NCI-H146 treated with DMSO at 0.1 percent for 48 hours (cell line): ENCODE measurements at regions not wholly inside any gene's neighbourhood (a gene's known extent, or its start where the extent isn't known, plus 50 kb on each side); places are given as distances from the start of the nearest gene placed in this dataset.

Source experiments
- DNase-seq: peaks from one replicate; lab custom pipeline; 2025; ENCODE audit not compliant: unreplicated experiment; lab: John Stamatoyannopoulos, UW

DNA sequence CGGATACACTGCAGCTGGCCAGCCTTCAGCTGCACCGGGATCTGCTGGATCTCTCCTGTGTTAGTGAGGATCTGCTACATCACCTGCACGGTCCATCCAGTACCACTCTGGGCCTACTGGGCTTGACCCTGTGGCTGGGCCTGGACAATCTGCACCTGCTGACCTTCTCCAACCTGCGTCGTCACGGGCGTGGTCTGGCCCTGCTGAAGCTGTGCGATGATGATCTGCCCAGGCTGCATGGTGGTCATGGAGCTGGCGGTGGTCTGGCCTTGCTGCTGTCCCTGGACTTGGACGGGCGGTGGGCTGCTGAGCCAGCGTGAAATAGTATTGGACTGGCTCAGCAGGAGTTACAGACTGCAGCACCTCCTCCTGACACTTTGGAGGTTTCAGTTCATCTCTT lies 137.1 kb upstream of the GAS1 start:
- DNase-seq = no peak

DNA sequence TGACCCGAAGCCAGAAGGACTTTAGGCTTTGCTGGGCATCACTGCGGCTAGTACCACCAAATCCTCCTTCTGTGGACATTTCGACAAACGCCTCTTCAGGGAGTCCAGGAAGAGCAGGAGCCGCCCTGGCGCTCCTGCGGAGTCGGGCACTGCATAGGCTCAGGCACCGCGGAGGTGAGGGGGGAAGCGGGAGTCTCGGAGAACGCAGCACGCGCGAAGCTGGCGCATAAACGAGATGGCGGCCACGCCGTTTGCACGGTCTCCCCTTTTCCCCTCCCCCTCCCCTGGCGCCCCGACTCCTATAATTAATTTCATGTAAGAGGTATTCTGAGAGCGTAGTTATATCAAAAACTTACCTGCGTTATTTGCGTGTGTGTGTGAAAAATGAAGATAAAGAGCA lies 137.8 kb upstream of the GAS1 start:
- DNase-seq = no peak

DNA sequence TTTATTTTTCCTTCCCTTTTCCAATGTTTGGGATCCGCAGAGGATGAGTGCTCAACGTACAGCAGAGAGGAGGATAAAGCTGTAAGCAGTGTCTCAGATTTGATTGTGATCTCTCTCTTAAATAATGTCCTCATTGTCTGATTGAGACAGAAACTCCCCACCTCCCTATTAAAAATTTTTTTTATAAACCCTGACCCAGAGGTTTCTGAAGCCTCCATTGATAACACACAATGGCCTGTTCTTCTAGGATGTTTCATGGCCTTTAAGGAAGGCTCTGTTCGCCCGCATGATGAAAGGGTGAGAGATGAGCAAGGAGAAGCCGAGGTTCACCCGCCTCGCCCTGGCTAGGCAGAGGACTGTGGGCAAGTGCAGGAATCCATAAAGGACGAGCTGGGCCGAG lies 138.2 kb upstream of the GAS1 start:
- DNase-seq = no peak

DNA sequence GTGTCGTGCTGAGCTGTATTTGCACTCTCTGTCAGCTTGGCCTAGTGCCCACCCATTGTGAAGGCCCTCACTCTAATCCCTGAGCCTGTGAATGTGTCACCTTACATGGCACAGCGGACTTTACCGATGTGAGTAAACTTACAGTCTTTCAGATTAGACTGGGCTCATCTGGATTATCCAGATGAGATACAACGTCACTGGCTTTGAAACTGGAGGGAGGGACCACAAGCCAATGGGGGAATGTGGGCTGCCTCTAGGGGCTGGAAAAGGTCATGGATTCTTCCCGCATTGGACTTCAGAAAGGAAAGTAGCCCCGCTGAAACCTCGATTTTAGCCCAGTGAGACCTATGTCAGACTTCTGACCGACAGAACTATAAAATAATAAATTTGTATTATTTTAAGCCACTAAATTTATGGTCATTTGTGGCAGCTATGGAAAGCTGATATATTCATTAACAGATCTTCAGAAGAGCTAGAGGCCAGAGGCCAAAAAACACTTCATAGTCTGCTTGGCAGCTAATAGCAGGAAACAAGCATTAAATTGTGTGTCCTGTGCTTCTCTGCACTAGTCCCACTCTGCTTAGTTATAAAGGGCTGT lies 139.0 kb upstream of the GAS1 start:
- no peak for DNase-seq

DNA sequence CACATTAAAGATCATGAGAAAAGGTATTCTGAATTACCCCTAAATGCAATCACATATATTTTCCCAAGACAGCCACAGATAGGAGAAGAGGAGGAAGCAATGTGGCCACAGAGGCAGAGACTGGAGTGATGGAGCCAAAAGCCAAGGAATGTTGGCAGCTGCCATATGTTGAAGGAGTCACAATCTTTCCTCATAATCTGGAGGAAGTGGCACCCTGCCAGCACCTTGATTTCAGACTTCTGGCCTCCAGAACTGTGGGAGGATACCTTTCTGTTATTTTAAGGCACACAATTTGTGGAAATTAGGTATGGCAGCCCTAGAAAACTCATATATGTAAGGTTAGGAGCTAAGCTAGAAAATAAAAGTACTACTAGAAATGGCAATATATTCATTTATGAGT lies 139.9 kb upstream of the GAS1 start:
- DNase-seq = no peak

DNA sequence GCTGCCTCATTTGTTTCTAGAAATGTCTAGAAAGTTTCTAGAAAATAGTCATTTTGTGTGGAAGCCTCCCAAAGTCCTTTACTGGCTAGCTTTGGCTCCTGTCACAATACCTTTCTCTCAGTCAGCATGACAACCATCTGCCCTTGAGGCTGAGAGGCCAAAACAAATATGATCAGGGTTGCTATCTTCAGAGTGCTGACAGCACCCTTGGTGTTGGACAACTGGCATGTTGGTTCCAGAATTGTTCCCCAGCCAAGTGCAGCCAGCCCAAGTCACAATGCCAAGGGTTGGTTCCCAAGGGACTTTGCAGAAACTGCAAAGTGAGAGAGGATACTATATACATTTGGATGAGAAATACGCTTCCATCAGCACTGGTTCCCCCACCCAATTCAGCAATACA lies 140.9 kb upstream of the GAS1 start:
- DNase-seq = no peak

DNA sequence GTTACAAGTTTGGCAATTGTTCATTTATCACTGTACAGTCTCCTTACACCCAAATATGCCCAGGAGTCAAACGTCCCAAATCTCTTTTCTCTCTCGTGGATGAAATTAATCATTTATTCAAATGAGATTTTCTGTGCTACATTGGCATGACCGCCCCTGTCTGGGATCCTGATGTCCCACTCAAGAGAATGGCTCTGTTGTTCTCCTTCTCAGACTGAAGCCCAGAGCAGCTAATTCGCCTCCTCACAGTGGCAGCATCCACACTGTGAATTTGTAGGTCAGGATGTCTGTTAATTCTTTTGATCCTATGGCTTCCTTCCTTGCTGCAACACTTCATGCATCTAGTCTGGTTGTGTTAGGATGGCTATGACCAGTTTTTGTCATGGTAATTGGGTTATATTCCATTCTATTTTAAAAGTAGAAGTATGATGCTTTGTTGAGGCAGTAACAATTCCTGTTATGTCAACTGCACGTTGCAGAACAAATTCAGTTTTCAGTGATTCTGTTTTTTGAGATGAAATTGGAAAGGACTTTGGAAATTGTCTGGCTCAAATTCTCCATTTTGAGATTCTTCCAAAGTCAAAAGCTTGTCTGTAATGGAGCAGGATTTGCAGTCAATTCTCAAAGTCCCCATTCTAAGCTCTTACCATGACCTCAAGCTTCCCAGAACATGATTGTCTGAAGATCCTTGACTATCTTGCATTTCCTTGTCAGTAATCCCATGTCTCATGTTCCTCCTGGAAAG lies 141.5 kb upstream of the GAS1 start:
- DNase-seq = no peak

DNA sequence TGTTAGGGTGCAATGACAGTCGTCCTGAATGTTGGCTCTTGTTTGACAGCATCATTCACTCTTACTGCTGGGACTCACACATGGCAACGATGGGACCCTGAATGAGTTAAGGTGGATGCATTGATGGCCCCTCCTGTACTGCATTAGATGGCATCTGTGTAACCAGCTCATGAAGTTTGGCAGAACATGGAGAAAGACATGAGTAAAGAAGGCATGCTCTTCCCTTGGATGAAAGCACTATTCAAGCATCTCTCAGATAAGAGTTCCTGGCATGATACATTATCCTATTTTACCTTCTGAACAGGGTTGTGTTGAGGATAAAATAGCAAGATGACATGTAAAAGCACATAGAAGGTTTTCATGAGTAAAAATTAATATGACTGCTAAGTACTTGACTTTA lies 142.2 kb upstream of the GAS1 start:
- no peak for DNase-seq

DNA sequence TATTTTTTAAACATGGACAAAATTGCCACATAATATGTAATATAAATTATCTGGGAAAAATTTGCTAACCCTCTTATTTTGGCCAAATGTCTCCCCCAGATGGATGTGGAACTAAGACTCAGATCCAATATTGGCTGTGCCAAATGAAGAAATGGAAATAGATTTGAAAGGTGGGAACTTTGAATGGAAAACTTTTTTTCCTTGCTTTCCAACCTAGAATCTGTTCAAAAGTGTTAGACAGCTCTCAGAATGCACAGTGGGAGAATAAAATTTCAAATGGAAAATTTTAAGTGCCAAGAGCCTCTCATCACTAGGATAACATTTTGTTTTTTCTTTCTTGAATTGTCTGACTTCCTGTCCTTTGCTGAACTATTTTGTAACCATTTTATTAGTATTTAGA lies 142.6 kb upstream of the GAS1 start:
- DNase-seq = no peak

DNA sequence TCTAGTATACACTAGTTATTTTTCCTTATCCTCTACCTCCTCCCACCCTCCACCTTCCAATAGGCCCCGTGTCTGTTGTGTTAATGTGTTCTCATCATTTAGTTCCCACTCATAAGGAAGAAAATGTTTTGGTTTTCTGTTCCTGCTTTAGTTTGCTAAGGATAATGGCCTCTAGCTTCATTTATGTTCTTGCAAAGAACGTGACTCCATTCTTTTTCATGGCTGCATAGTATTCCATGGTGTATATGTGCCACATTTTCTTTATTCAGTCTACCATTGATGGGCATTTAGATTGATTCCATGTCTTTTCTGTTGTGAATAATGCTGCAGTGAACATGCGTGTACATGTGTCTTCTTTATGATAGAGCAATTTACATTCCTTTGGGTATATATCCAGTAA lies 146.5 kb upstream of the GAS1 start:
- no peak for DNase-seq

DNA sequence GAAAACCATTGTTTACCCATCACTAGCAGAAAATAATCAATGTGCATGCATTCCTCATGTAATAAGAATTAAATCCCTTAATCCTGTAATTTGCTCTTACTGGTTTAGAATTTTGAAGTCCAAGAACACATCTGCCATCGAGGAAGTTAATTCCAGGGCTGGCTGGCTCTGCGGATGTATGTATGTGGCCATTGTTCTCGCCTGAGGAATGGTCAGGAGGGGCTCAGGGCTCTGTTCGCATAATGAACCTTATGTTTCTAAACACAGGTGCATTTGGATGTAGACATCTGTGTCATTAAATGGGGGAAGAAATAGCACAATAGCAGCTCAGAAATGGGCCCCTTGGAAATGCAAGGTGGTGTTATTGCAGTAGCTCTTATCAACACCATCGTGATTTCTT lies 148.6 kb upstream of the GAS1 start:
- no peak for DNase-seq

DNA sequence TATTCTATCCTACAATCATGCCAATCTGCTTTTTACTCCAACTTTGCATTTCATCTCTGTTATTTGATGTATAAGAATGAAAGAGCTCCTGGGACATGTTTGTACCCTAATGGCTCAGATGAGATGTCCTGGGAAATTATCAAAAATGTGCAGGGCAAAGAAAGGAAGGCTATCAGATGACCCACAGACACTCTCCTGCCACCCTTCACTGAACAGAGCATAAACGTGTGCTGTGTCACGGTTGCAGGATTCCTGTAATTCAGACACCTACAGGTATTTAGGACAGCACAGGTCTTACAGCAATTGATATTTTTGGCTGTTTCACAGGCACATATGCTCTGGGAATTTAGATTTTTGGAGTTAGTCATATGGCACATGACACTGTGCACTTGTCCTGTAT lies 149.2 kb upstream of the GAS1 start:
- no peak for DNase-seq

DNA sequence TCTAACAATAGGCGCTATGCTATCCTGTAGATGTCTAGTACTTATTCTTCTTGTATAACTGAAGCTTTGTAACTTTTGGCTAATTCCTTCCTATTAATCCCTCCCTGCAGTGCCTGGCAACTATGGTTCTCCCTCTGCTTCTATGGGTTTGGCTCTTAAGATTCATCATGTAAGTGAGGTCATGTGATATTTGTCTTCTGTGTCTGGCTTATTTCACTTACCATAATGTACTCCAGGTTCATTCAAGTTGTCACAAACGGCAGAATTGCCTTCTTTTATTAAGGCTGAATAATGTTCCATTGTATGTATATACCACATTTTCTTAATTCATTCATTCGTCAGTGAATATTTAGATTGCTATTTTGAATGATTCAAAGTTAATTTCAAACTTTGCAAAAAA lies 149.9 kb upstream of the GAS1 start:
- DNase-seq = no peak

DNA sequence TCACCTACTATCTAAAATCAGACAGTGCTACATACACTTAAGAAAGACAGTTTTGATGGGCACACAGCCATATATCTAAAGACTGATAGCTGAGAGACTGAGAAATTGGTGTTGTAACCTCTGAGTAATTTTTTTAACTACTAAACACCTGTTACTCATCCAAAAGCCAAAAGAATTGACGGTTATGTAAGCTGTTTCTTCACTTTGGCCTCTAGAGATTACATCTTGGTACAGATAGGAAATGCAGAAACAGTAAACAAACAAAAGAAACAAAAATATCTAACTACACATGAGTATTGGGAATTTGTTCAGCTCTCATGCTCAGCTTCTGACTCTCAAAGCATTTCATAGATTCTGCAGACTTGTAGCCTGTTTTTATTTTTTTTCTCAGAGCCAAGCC lies 152.1 kb upstream of the GAS1 start:
- DNase-seq = no peak

DNA sequence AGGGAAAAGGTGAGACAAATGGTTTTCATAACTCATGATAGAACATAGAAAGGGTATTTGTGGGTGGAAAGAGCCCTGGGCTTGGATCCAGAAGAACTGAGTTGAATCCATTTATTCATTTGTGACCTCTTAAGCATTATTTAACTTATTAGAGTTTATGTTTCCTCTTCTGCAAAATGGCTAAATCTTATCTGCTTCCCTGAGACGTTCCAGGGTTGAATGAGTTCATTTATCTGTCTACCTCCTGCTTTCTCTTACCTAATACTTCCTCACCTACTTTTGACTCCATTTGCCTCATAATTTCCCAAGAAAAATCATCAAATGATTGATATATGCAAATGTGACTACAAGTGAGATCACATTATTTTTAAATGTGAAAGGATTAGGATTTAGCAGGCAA lies 152.7 kb upstream of the GAS1 start:
- DNase-seq = no peak

DNA sequence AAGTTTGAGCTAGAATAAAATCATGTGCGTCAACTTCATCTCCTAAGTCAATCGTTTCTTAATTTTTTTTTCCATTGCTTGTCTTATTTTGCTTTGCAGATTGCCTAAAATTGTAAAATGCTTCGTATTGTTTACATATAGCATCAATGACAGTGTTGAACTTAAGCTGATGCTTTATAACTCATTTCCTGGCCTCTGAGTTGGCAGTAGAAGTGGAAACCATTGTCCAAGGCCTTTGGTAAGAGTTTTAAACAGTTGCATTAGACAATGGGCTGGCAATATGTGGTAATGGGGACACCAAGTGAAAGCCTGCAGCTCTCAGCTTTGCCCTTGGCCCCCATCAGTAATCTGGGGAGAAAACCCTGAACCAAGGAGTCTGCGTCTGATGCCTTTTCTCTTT lies 154.8 kb upstream of the GAS1 start:
- DNase-seq = no peak

DNA sequence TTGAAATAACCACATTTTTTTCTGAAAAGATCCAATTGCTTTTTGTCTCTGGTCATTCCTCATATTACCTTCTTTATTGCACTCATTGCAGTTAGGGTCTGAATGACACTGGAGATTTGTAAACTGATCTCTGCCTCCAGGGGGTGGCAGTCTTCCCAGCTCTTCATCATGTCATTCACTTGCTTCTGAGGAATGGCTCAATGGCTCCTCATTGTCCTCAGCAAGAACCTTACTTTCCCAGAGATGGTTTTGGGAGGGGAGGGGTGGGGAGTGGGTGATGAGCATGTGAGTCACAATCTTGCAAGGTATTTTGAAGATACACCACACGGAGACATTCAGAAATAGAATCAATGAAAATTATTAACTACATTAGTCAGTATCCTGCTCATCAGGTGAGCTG lies 159.8 kb upstream of the GAS1 start:
- DNase-seq = no peak

DNA sequence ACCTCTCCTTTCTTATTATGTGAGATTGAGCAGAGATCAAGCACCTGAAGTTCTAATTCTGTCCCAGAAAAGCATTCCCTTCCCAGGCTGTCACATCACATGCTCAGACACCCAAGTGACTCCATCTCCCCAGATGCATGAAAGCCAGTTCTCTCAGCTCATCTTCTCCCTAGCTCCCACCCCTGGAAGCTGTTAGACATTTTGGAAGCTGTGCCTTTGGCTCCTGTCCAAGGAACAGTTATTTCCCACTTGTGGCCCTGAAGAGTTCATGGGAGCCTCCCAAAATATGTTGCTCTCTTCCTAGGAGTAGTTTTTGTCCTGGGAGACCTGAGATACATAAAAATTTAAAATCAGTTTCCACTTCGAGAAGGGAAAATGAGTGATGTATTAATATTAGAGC lies 161.4 kb upstream of the GAS1 start:
- DNase-seq = no peak

DNA sequence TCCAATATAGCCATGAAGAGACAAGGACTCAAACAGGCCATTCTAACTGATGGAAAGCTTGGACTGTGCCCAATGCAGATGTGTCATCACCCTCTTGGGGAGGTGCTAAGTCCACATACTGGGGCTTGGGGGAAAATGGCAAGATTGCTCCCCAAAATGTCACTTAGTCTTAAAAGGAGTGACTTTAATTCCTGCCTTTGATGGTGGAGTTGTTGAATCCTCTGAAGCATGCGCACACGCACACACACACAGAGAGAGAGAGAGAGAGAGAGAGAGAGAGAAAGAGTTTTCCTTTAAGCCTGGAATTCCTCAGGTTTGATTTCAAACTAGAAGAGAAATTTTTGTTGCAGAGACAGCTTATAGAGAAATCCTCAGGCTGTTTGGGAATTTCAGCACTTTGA lies 161.9 kb upstream of the GAS1 start:
- no peak for DNase-seq

DNA sequence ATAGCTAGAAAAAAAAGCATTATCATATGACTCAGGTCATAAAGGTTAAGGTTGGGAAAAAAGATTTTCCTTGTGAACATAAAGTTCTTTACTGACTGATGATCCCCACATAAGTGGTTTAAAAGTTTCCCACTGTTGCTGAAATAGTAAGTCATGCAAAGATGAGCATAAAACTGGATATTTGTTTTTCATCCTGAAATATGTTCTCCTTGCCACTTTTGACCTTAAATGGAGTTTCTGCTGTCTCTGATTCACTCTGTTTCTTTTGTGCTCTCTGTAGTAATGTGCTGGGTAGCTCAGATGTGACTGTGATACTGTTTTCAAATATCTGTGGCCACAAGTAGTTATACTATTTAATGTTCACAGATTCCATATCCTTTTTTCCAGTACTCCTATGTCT lies 162.5 kb upstream of the GAS1 start:
- no peak for DNase-seq

DNA sequence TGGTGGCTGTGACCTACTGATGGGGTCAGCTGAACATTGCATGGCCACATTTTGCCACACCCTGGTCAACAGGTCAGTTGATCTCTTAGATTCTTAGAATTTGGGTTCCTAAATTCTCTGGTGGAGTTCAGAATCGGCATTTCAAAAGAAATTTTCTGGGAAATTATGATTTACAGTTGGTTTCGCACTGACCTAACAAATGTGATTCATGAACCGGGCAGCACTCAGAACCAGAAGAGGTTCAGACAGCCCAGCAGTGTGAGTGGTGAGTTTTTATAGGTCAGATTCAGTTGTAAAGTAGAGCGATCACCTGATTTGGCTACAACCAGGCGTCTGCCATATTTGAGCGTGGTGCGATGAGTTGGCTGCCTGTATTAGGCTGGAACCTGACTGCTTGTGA lies 163.7 kb upstream of the GAS1 start:
- DNase-seq = no peak

DNA sequence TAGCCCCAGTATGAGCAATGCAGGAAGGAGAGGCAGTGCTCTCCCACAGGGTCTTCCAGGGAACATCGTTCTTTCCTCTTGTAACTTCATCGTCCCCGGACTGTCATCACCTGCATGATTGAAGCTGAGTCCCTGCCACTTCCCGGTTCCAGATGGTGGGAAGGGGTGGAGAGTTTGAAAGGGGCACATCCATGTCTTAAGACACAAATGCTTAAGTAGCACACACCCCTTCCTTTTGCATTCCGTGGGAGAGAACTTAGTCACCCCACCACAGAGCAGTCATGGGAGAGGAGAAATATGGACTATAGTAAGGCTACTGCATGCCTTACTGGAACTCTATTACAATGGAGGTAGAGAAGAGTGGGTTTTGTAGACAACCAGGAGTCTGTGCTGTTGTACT lies 165.3 kb upstream of the GAS1 start:
- DNase-seq = no peak

DNA sequence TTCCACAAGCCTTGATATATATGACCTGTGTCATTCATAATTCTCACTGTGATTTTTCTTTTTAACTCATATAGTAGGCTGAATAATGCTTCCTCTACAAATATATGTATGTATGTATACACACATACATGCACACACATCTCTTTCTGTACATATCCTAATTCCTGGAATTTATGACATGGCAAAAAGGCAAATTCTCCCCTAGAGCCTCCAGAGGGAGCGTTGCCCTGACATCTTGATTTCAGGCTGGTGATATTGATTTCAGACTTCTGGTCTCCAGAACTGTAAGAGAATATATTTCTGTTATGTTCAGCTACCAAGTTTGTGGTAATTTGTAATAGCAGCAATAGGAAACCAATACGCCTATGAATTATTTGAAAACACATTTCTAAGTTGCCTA lies 166.6 kb upstream of the GAS1 start:
- DNase-seq = no peak
